Fibroblast of upper back skin (primary cell): ENCODE measurements at regions not wholly inside any gene's neighbourhood (a gene's known extent, or its start where the extent isn't known, plus 50 kb on each side); places are given as distances from the start of the nearest gene placed in this dataset.

Source experiments
- DNase-seq: peaks from one replicate; pipeline ENCODE4 v3.0.0-alpha.2; 2013

- DNase-seq = no peak
Measured at GRCh38 chr3:74413547-74414241, 200.8 kb downstream of the CNTN3 start.

GRCh38 chr3:74410276-74410941 lies 204.1 kb downstream of the CNTN3 start:
- no peak for DNase-seq

DNA sequence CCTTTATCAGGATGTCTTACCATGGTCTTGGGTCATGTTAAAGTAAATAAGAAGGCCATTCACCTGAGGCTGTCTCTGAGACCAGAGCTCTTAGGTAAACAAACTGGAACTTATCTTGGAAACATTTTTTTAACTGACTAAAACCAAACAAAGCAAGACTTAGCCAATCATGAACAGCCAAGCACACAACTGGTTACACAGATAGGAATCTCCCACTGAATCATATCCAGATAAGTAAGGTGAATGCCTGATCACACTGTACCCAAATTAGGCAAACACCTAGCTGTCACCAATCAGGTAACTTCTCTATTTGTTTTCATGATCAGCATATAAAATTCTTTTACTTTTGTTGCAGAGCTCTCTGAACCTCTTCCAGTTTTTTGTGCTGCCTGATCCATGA lies 205.4 kb downstream of the CNTN3 start:
- DNase-seq = no peak

DNA sequence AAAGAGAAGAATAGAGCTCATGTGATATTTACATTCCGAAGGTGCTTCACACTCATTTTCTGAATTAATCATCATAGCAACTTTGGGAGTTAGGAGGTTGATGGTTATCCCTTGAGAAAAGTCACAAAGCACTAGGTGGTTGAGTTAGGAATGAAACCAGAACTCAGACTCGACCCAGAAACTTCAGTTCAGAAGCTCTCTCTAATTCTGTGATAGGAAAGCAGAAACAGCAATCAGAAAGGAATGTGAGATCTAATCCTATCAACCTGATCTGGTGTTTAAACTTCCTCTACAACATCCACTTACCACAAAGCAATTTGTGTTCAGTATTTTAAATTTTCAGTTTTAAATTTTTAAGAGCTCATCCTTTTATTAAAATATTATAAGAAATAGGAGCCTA lies 211.2 kb downstream of the CNTN3 start:
- DNase-seq = peak; percentile 54

DNA sequence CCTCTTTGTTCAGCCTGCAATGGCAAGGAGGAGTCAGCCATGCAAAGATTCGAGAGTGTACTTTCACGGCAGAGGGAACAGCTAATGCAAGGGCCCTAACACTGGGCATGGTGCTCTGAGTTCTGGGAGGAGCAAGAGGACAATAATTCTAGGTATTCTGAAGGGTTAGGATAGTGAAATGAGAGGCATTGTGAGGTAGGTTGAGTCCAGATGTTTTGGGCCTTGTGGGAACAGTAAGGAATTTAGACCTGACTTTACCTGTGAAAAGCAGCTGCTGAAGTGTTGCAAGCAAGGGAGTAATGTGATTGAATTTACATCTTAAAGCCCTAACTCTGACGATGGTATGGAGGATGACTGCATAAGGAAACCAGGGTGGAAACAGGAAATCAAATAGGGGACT lies 211.6 kb downstream of the CNTN3 start:
- no peak for DNase-seq

GRCh38 chr3:74393426-74393825 lies 221.0 kb downstream of the CNTN3 start:
- DNase-seq = no peak

GRCh38 chr3:74390121-74390877 lies 224.2 kb downstream of the CNTN3 start:
- DNase-seq = peak; percentile 77

GRCh38 chr3:74387111-74387735 lies 227.2 kb downstream of the CNTN3 start:
- DNase-seq = no peak

DNA sequence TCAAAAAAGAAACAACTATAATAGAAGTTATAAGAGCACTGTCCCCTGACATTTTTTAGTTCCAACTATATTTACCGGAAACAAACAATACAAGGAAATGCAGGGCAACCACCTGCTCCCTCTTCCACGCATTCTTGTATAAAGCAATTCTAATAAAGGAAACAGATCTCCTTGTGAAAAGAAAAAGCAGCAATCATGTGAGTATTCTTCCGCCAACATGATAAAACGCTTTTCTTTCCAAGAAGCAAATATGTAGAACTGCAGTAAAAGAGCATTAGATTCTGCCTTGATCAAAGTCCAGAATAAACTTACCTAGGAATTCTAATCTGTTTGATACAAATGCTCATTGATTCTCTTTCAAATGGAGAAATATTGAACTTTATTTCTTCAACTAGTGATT lies 230.3 kb downstream of the CNTN3 start:
- no peak for DNase-seq

GRCh38 chr3:74377669-74378068 lies 236.8 kb downstream of the CNTN3 start:
- no peak for DNase-seq

DNA sequence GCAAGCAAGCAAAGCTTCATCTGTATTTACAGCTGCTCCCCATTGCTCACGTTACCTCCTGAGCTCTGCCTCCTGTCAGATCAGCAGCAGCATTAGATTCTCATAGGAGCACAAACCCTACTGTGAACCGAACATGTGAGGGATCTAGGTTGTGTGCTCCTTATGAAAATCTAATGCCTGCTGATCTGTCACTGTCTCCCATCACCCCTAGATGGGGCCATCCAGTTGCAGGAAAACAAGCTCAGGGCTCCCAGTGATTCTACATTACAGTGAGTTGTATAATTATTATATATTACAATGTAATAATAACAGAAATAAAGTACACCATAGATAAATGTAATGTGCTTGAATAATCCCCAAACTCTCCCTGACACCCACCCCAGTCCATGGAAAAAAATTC lies 238.1 kb downstream of the CNTN3 start:
- peak; percentile 44 for DNase-seq

GRCh38 chr3:74375653-74376052 lies 238.8 kb downstream of the CNTN3 start:
- DNase-seq = no peak

DNA sequence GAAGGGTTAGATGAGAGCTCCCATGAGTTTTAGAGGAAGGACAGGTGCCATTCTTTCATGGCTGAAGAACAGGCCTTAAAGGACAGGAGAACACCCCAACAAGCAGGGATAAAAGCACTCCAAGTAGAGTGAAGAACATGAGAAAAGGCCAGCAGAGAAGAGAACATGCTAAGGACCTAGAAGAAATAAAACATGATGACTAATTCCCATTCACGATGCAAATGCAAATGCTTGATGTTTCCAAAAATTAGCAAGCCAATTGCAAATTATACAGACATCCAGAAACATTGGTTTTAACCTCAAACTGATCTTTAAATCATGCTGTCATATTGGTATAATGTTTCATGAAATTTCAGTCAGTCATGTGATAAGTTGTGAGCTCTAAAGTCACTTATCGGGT lies 241.7 kb downstream of the CNTN3 start:
- DNase-seq = no peak

DNA sequence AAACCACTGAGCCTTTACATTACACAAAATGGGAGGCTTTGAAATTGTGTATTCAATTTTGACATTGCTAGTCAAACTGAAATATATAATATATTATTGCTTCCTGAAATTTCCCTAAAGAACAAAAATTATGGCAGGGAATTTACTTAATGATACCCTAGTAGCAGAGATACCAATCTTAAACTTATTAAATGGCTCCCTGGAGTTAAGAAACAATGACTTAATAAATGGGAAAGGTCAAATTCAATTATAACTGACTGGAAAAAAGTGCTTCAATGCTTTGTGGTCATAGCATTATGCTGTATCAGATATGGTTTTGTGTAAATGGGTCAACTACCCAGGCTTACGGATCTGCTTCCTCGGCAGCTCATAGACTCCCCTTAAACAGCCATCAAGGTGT lies 244.1 kb downstream of the CNTN3 start:
- DNase-seq = no peak

- no peak for DNase-seq
Measured at GRCh38 chr3:74366331-74366730, 248.1 kb downstream of the CNTN3 start.

DNA sequence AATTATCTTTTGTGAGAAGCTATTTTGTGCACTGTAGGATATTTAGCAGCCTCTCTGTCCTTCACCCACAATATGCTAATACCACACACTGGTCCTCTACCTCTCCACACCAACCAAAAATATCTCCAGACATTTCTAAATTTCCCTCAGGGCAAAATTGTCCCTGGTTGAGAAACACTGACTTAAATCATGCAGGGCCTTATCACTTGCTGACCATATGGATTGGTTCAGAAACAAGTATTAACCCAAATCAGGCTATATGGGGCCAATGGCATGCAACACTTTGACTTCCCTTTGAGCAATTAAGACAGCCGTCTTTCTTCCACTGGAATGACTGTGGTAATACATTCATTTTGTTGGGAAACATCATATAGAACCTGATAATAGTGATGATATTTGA lies 251.1 kb downstream of the CNTN3 start:
- no peak for DNase-seq

DNA sequence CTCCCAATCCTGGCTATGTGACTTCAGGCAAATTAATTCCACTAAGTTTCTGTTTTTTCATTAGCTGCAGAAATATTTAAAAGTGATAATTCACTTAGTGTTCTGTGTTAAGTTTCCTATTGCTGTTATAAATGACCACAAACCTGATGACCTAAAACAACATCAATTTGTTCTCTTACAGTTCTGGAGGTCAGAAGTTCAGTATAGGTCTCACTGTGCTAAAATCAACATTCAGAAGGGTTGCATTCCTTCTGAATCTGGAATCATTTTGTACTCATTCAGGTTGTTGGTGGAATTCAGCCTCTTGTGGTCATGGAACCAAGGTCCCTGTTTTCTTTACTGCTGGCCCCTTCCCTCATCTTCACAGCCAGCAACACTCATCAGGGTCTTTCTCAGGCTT lies 254.1 kb downstream of the CNTN3 start:
- DNase-seq = no peak

DNA sequence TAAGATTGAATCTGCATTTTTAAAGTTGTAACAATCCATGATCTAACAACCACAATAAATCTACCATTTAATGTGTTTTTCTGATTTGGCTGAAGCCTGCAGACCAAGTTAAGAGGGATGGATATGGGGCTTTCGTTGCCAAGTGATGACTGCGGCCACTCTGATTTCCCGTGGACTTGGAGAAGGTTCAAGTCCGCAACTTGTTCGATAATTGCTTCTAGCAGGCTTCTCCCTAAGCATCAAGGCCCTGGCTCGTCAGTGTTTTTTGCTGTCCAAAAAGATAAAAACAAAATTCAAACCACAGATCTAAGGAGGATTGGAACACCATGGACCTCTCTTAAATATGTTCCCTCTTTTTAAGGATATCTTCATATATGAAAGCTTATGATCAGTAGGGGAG lies 256.6 kb downstream of the CNTN3 start:
- DNase-seq = no peak

GRCh38 chr3:74353039-74353438 lies 261.4 kb downstream of the CNTN3 start:
- no peak for DNase-seq

- no peak for DNase-seq
Measured at GRCh38 chr3:74352166-74352565, 262.3 kb downstream of the CNTN3 start.

- no peak for DNase-seq
Measured at GRCh38 chr3:74351213-74351612, 263.2 kb downstream of the CNTN3 start.

GRCh38 chr3:74349015-74349414 lies 265.4 kb downstream of the CNTN3 start:
- no peak for DNase-seq

- no peak for DNase-seq
Measured at GRCh38 chr3:74347563-74348268, 266.7 kb downstream of the CNTN3 start.
